ENCODE measurements at regions not wholly inside any gene's neighbourhood (a gene's known extent, or its start where the extent isn't known, plus 50 kb on each side); places are given as distances from the start of the nearest gene placed in this dataset.
A peak's percentile ranks its signal among the peaks of the same experiment; 100 is the strongest.

GRCh38 chr14:31988244-31988643 is 88.9 kb upstream of the ARHGAP5 start:
- DNase-seq (ENCODE audit: extremely low read depth in 1 of 11, low read depth in 9 of 11, low spot score in 4 of 11): no peak

- no peak for DNase-seq (ENCODE audit: extremely low read depth in 1 of 11, low read depth in 9 of 11, low spot score in 4 of 11)
Observed at GRCh38 chr14:31990183-31990857, 86.8 kb upstream of the ARHGAP5 start.

GRCh38 chr14:31990926-31991572 is 86.1 kb upstream of the ARHGAP5 start:
- DNase-seq (ENCODE audit: extremely low read depth in 1 of 11, low read depth in 9 of 11, low spot score in 4 of 11): peak in 6 of 11 donors; percentile 38 to 76 (median 56)

GRCh38 chr14:31992011-31992447 is 85.1 kb upstream of the ARHGAP5 start:
- DNase-seq (ENCODE audit: extremely low read depth in 1 of 11, low read depth in 9 of 11, low spot score in 4 of 11): no peak

- no peak for DNase-seq (ENCODE audit: extremely low read depth in 1 of 11, low read depth in 9 of 11, low spot score in 4 of 11)
Observed at GRCh38 chr14:31993521-31993951, 83.6 kb upstream of the ARHGAP5 start.

GRCh38 chr14:31994391-31995033 is 82.6 kb upstream of the ARHGAP5 start:
- no peak for DNase-seq (ENCODE audit: extremely low read depth in 1 of 11, low read depth in 9 of 11, low spot score in 4 of 11)

GRCh38 chr14:32003585-32003984 is 73.5 kb upstream of the ARHGAP5 start:
- no peak for DNase-seq (ENCODE audit: extremely low read depth in 1 of 11, low read depth in 9 of 11, low spot score in 4 of 11)

GRCh38 chr14:32004300-32004699 is 72.8 kb upstream of the ARHGAP5 start:
- DNase-seq (ENCODE audit: extremely low read depth in 1 of 11, low read depth in 9 of 11, low spot score in 4 of 11): no peak

- DNase-seq (ENCODE audit: extremely low read depth in 1 of 11, low read depth in 9 of 11, low spot score in 4 of 11): no peak
Observed at GRCh38 chr14:32005628-32006027, 71.5 kb upstream of the ARHGAP5 start.

GRCh38 chr14:32006263-32007110 is 70.6 kb upstream of the ARHGAP5 start:
- DNase-seq (ENCODE audit: extremely low read depth in 1 of 11, low read depth in 9 of 11, low spot score in 4 of 11): peak in 1 of 11 donors; percentile 54

- DNase-seq (ENCODE audit: extremely low read depth in 1 of 11, low read depth in 9 of 11, low spot score in 4 of 11): no peak
Observed at GRCh38 chr14:32007755-32008362, 69.2 kb upstream of the ARHGAP5 start.

- no peak for DNase-seq (ENCODE audit: extremely low read depth in 1 of 11, low read depth in 9 of 11, low spot score in 4 of 11)
Observed at GRCh38 chr14:32008602-32009193, 68.4 kb upstream of the ARHGAP5 start.

- no peak for DNase-seq (ENCODE audit: extremely low read depth in 1 of 11, low read depth in 9 of 11, low spot score in 4 of 11)
Observed at GRCh38 chr14:32009221-32009975, 67.7 kb upstream of the ARHGAP5 start.

GRCh38 chr14:32009976-32010581 is 67.0 kb upstream of the ARHGAP5 start:
- DNase-seq (ENCODE audit: extremely low read depth in 1 of 11, low read depth in 9 of 11, low spot score in 4 of 11): no peak

- no peak for DNase-seq (ENCODE audit: extremely low read depth in 1 of 11, low read depth in 9 of 11, low spot score in 4 of 11)
Observed at GRCh38 chr14:32010604-32011125, 66.4 kb upstream of the ARHGAP5 start.

- DNase-seq (ENCODE audit: extremely low read depth in 1 of 11, low read depth in 9 of 11, low spot score in 4 of 11): no peak
Observed at GRCh38 chr14:32011225-32011624, 65.9 kb upstream of the ARHGAP5 start.

- no peak for DNase-seq (ENCODE audit: extremely low read depth in 1 of 11, low read depth in 9 of 11, low spot score in 4 of 11)
Observed at GRCh38 chr14:32012062-32012461, 65.0 kb upstream of the ARHGAP5 start.

Measured in renal cortex interstitium (tissue), 11 donors.